Right lobe of liver (tissue), 6 donors: ENCODE measurements at regions not wholly inside any gene's neighbourhood (a gene's known extent, or its start where the extent isn't known, plus 50 kb on each side); places are given as distances from the start of the nearest gene placed in this dataset.
A peak's percentile ranks its signal among the peaks of the same experiment; 100 is the strongest.
"Not testable (repeated sequence)": the region's sequence is repeated elsewhere in the genome, so short reads cannot be mapped to it uniquely, and the experiment has no call there.

Experiments
- ATAC-seq, 4 donors: fragments of 200-7000 bp; cut with Tn5 transposase; one replicate each; pipeline ENCODE4 v1.9.1; 2020; ENCODE audit warnings: mild to moderate bottlenecking in 4 of 4, moderate library complexity in 4 of 4
- DNase-seq, 3 donors: peaks; one replicate each; pipeline ENCODE4 v3.0.0-alpha.2; 2020
- H3K27ac ChIP-seq, 3 donors: fragments of 200-600 bp; one replicate each; pipeline ENCODE4 v1.8.0; 2022
- H3K27me3 ChIP-seq, 2 donors: fragments of 200-600 bp; one replicate each; pipeline ENCODE4 v1.8.0; 2022
- H3K36me3 ChIP-seq, 4 donors: fragments of 200-600 bp; sonication (generic) in 1 of 4; one replicate each; pipeline versions ENCODE4 v1.5.1 to v1.8.0; 2017 to 2022; ENCODE audit warnings: control low read depth in 1 of 4
- H3K4me1 ChIP-seq, 4 donors: fragments of 200-600 bp; sonication (generic) in 1 of 4; one replicate each; pipeline versions ENCODE4 v1.5.1 to v1.8.0; 2017 to 2022; ENCODE audit warnings: control low read depth in 1 of 4
- H3K4me3 ChIP-seq, 3 donors: fragments of 200-600 bp; one replicate each; pipeline ENCODE4 v1.8.0; 2022
- H3K9me3 ChIP-seq, 4 donors: fragments of 200-600 bp; sonication (generic) in 1 of 4; one replicate each; pipeline versions ENCODE4 v1.5.1 to v1.8.0; 2017 to 2022; ENCODE audit warnings: control low read depth in 1 of 4
- WGBS: methylation state at CpG from one replicate; pipeline ENCODE4 v1.1.6; 2018; ENCODE audit warnings: low coverage, low lambda C conversion rate; ENCODE audit not compliant: insufficient coverage; ENCODE audit errors: missing lambda C conversion rate; 5-methylcytosine and 5-hydroxymethylcytosine counted together
- intact Hi-C, 2 donors: fragments of 100-400 bp; cut with DNase I; formaldehyde crosslinking; loops; one replicate each; pipeline versions ENCODE4 v1.11.2 to v1.14.1; 2022
- TF ChIP-seq, protein P1 (sequence below), 4 donors: fragments of 200-600 bp in 3 of 4; fragments of 450-650 bp in 1 of 4; IDR thresholded peaks; one replicate each; pipeline versions ENCODE4 v1.5.1 to v1.8.0; 2016 to 2022; ENCODE audit warnings: antibody characterized with exemption in 4 of 4, mild to moderate bottlenecking in 2 of 4
- donor health status: DM: no; HTN: yes; CAD: no.
- donor health status: DM: no; HTN: no; CAD: no.
- donor health status: DM: no; HTN: no; CAD: no.
- donor health status: DM: no; HTN: yes; CAD: no.
- donor health status: DM: no; HTN: yes; CAD: no.

DNA sequence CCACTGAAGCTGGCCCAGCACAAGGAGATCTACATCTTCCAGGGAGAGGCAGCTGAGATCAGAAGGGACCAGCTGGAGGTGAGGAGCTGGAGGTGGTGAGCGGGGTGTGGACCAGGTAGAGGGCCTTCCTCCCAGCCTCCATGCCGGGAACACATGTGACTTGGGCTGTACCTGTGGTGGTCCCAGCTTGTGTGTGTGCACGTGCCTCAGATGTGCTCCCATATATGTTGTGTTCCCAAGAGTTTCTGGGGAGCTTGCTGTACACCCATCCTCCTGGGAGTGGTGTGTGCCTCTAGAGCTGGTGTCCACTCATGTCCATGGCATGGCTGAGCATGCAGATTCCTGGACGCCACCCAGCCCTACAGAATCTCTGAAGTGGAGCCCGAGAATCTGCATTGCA, 183.7 kb upstream of the AKAP13 start:
- ATAC-seq, H3K4me1 ChIP-seq, H3K4me3 ChIP-seq, H3K27ac ChIP-seq, H3K27me3 ChIP-seq, DNase-seq, H3K36me3 ChIP-seq, intact Hi-C loops, H3K9me3 ChIP-seq: not testable (repeated sequence)
- WGBS = no CpG with 5 or more reads among the region's 5 CpGs

DNA sequence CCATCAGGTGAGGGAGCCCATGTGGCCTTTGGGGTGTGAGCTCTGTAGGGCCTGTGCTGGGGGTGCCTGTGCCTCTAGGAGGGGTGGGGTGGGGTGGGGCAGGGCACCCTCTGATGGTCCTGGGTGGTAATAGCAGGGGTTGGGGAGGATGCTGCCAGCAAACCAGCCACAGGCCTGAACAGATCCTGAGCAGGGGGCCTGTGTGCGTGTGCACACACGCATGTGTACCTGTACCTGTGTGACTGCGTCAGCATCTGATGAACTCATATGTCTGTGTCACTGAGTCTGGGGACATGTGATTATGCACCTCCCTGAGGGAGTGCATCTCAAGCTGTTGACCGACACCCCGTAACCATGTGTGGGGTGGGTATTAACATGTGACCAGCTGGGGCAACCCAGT, 182.8 kb upstream of the AKAP13 start:
- H3K4me3 ChIP-seq, H3K27me3 ChIP-seq, H3K4me1 ChIP-seq, H3K36me3 ChIP-seq, DNase-seq, intact Hi-C loops, H3K27ac ChIP-seq, H3K9me3 ChIP-seq: not testable (repeated sequence)
- no CpG with 5 or more reads among the region's 5 CpGs for WGBS
- peak in 2 of 4 donors; percentile 8 to 21 for ATAC-seq

DNA sequence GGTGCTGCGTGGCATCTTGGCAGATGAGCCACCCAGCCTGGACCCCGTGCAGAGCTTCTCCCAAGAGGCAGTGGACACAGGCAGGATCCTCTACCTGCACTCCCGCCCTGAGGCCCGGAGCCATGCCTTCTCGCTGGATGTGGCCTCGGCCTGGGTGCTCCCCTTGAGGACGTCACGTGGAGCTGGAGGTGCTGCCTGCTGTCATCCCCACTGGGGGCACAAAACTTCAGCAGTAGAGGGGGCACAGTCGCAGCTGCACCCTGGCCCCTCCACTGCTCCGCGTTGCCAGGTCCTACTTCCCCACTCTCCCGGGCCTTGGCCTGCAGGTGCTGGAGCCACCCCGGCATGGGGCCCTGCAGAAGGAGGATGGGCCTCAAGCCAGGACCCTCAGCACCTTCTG, 182.0 kb upstream of the AKAP13 start:
- H3K27ac ChIP-seq, DNase-seq, H3K4me3 ChIP-seq, H3K9me3 ChIP-seq, H3K4me1 ChIP-seq, H3K36me3 ChIP-seq, H3K27me3 ChIP-seq, intact Hi-C loops: not testable (repeated sequence)
- WGBS = no CpG with 5 or more reads among the region's 13 CpGs
- ATAC-seq = peak in 1 of 4 donors; percentile 37

DNA sequence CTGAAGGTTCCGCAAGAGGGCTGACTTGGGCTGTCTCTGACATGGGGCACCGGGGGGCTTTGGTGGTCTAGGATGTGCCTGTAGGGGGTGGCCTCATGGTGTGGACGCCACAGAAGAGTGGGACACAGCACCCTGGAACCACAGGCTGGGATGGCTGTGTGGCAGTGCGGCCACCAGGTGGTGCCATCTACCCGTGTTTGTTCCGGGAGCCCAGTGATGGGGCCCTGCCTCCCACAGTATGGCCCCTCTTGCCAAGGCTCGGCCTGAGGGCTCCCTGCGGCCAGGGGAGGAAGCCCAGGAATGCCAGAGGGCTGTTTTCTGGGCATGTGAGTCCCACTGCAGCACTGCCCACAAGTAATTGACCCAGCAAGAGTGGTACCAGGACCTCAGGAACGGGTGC, 180.2 kb upstream of the AKAP13 start:
- H3K4me3 ChIP-seq, H3K9me3 ChIP-seq, intact Hi-C loops, DNase-seq, H3K4me1 ChIP-seq, H3K27me3 ChIP-seq, H3K36me3 ChIP-seq, H3K27ac ChIP-seq: not testable (repeated sequence)
- peak; percentile 88 to 97 (median 94) for ATAC-seq
- TF ChIP-seq, protein P1, sequence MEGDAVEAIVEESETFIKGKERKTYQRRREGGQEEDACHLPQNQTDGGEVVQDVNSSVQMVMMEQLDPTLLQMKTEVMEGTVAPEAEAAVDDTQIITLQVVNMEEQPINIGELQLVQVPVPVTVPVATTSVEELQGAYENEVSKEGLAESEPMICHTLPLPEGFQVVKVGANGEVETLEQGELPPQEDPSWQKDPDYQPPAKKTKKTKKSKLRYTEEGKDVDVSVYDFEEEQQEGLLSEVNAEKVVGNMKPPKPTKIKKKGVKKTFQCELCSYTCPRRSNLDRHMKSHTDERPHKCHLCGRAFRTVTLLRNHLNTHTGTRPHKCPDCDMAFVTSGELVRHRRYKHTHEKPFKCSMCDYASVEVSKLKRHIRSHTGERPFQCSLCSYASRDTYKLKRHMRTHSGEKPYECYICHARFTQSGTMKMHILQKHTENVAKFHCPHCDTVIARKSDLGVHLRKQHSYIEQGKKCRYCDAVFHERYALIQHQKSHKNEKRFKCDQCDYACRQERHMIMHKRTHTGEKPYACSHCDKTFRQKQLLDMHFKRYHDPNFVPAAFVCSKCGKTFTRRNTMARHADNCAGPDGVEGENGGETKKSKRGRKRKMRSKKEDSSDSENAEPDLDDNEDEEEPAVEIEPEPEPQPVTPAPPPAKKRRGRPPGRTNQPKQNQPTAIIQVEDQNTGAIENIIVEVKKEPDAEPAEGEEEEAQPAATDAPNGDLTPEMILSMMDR (IDR thresholded peaks at IDR 0.05) = peak in 2 of 4 donors; percentile 3 to 6
- no CpG with 5 or more reads among the region's 9 CpGs for WGBS

DNA sequence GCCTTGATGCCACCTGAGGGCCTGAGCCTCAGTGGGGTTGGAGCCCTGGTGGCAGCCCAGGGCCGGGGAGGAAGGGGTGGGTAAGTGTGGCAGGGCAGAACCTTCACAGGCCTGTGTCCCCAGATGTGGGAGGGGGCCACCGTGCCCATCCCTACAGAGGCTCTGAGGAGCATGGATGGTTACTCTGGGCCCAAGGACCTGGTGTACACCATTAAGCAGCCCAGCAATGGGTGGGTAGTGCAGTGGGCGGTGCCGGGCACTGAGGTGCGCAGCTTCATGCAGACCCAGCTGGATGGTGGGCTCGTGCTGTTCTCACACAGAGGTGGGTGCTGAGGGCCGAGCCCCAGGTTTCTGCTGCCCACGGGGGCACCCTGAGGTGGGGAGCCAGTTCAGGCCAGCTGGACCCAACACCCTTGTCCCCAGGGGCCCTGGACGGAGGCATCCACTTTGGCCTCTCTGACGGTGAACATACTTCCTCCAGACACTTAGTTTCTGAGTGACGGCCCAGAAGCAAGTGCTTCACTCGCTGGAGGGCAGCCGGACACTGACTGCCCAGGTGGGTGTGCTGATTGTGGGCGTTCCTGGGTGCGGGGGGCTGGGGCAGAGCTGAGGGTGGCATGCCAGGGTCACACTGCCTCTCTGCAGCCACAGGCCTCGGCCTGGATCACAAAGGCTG, 179.1 kb upstream of the AKAP13 start:
- H3K27ac ChIP-seq, H3K4me3 ChIP-seq, H3K9me3 ChIP-seq, H3K36me3 ChIP-seq, H3K27me3 ChIP-seq, DNase-seq, intact Hi-C loops, H3K4me1 ChIP-seq: not testable (repeated sequence)
- WGBS = no CpG with 5 or more reads among the region's 16 CpGs
- peak in 3 of 4 donors; percentile 8 to 19 (median 19) for ATAC-seq

DNA sequence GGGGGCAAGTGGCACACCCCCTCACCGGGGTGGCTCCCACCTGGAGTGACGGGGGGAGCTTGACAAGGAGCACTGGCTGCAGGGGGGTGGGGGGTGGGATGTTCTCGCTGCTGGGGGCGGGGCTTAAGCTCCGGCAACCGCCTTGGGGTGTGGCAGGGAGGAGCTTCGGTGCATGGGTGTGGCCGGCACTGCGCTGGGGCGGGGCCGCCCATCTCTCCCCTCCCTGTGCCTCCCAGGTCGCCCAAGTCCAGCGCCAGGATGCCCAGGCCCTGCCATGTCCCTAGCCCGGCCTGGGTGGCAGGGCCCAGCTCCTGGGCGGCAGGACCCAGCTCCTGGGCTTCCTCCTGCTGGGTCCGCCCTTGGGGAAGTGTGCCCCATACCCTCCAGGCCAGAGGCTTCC, 175.9 kb upstream of the AKAP13 start:
- WGBS = no CpG with 5 or more reads among the region's 16 CpGs
- peak in 1 of 4 donors; percentile 33 for ATAC-seq
- DNase-seq, H3K9me3 ChIP-seq, H3K27ac ChIP-seq, H3K4me3 ChIP-seq, H3K4me1 ChIP-seq, intact Hi-C loops, H3K27me3 ChIP-seq, H3K36me3 ChIP-seq: not testable (repeated sequence)

DNA sequence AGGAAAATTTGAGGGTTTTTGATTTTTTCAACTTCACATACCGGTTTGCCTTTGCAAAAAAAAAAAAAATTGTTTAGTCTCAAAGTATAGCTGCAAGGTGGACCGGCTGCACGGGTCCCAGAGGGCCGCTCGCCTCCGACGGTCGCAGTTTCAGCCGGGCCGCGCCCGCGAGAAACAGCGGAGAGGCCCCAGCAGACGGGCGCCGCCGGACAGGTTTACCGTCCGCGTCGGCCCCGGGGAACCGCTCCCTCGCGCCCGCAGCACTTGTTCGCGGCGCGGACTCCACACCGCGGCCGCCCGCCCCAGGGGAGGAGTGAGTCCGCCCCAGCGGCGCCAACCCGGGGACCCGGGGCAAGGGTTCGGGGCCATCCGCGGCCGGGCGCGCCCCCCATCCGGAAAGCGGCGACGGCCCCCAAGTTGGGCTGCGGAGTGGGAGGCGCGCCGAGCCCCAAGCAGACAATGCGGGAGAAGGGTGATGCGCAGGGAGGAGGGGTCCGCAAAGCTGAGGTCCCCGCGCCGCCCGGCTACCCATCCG, 146.5 kb upstream of the AKAP13 start:
- intact Hi-C loops = not testable (repeated sequence)
- peak overlapping the region in 1 of 3 donors; percentile 40 for H3K4me3 ChIP-seq
- WGBS = 18% methylated on average over 3 of the region's 62 CpGs

DNA sequence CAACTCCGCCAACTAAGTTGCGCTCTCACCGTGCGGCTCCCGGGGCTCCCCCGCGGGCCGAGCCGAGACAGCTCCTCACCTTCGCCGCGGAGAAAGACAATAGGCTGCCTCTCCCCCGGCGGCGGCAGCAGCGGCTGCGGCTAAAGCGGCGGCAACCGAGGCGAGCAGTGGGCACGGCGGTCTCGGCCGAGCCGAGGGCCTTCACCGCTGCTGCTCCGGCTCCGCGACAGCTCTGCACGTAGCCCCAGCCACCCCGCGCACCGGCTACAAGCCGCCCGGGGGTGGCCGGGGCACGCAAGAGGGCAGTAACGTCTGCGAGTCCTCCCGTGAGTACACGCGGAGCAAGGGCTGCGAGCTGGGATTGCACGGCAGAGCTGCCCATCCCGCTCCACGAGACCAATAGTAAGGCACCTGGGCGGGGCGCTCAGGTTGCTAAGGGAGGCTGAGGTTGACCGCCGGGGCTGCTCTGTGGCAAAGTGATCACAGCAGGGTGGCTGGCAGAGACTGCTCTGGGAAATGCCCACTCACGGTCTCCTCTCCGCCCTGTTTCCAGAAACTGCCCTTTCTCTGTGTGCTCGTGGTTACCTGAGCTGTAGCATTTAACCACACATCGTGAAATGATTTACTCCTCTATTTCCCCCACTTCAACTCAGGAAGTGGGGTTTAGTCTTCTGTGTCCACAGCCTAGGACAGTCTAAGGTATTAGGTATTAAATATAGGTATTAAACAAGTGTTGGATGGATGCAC, 145.8 kb upstream of the AKAP13 start:
- DNase-seq, H3K27ac ChIP-seq, intact Hi-C loops, H3K4me1 ChIP-seq, H3K27me3 ChIP-seq, H3K9me3 ChIP-seq, ATAC-seq, H3K36me3 ChIP-seq: not testable (repeated sequence)
- no CpG with 5 or more reads among the region's 55 CpGs for WGBS
- peak overlapping the region in 1 of 3 donors; percentile 27 for H3K4me3 ChIP-seq

More for the DNA sequence above, 146.5 kb upstream of the AKAP13 start:
- H3K4me1 ChIP-seq, ATAC-seq, H3K36me3 ChIP-seq, H3K9me3 ChIP-seq, H3K27ac ChIP-seq, H3K27me3 ChIP-seq, DNase-seq: not testable (repeated sequence)

DNA sequence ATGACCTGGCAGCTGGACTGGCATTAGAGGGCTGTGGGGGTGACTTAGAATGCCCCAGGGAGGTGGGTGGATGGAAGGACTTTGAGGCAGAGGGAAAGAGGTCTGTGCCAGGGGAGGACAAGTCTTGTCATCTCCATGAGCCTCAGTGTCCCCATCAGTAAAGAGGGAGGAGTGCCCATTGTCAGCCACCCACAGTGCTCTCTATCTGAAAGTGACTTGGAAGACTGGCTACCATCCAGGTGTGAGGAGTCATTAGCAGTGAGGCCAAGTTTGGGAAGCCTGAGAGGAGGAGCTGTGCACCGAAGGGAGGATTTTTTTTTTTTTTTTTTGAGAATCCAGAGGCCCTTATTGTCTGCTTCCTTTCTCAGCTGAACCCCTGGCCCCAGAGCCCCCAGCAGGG, 136.3 kb upstream of the AKAP13 start:
- DNase-seq, H3K9me3 ChIP-seq, H3K27ac ChIP-seq, ATAC-seq, H3K4me1 ChIP-seq, H3K36me3 ChIP-seq, H3K4me3 ChIP-seq, intact Hi-C loops, H3K27me3 ChIP-seq: not testable (repeated sequence)
- no CpG with 5 or more reads among the region's 1 CpG for WGBS
